ENCODE measurements at regions not wholly inside any gene's neighbourhood (a gene's known extent, or its start where the extent isn't known, plus 50 kb on each side); places are given as distances from the start of the nearest gene placed in this dataset.

- TF ChIP-seq CTCF (IDR thresholded peaks at IDR 0.05): no peak
- no peak for TF ChIP-seq POLR2A (IDR thresholded peaks at IDR 0.05)
Measured at GRCh38 chr10:125502276-125502675, 180.7 kb downstream of the TEX36 start.

Data from right lobe of liver (tissue), 4 donors.